GM23248 (cell line): ENCODE measurements at regions not wholly inside any gene's neighbourhood (a gene's known extent, or its start where the extent isn't known, plus 50 kb on each side); places are given as distances from the start of the nearest gene placed in this dataset.

Source experiments
- DNase-seq: peaks from one replicate; pipeline ENCODE4 v3.0.0-alpha.2; 2015
- H2AFZ ChIP-seq: fragments of 200-600 bp; sonication (generic); 2 replicates; pipeline ENCODE4 v1.6.1; 2016; ENCODE audit warnings: antibody characterized with exemption
- H3F3A ChIP-seq: fragments of 200-600 bp; sonication (generic); 2 replicates; pipeline ENCODE4 v1.6.1; 2016; ENCODE audit warnings: mild to moderate bottlenecking, antibody characterized with exemption, mixed run types; ENCODE audit not compliant: insufficient read depth
- H3K27ac ChIP-seq: fragments of 200-600 bp; sonication (generic); 2 replicates; pipeline ENCODE4 v1.5.1; 2016; ENCODE audit warnings: mild to moderate bottlenecking
- H3K27me3 ChIP-seq: fragments of 200-600 bp; sonication (generic); replicated peaks from 2 replicates; pipeline ENCODE4 v1.6.1; 2016; ENCODE audit warnings: mild to moderate bottlenecking; ENCODE audit not compliant: insufficient read depth
- H3K36me3 ChIP-seq: fragments of 200-600 bp; sonication (generic); 2 replicates; pipeline ENCODE4 v1.6.1; 2016; ENCODE audit warnings: low read depth, mild to moderate bottlenecking
- H3K4me1 ChIP-seq: fragments of 200-600 bp; sonication (generic); 2 replicates; pipeline ENCODE4 v1.6.1; 2016; ENCODE audit warnings: mild to moderate bottlenecking; ENCODE audit not compliant: insufficient read depth
- H3K4me2 ChIP-seq: fragments of 200-600 bp; sonication (generic); one replicate; pipeline ENCODE4 v1.6.1; 2016; ENCODE audit warnings: mild to moderate bottlenecking; ENCODE audit not compliant: unreplicated experiment
- H3K4me3 ChIP-seq: fragments of 200-600 bp; sonication (generic); 2 replicates; pipeline ENCODE4 v1.5.1; 2016; ENCODE audit warnings: mild to moderate bottlenecking
- H3K79me2 ChIP-seq: fragments of 200-600 bp; sonication (generic); 2 replicates; pipeline ENCODE4 v1.6.1; 2016; ENCODE audit warnings: mild to moderate bottlenecking; ENCODE audit not compliant: insufficient read depth
- H3K9ac ChIP-seq: fragments of 200-600 bp; sonication (generic); 2 replicates; pipeline ENCODE4 v1.6.1; 2016; ENCODE audit warnings: mild to moderate bottlenecking
- H3K9me2 ChIP-seq: fragments of 200-600 bp; sonication (generic); 2 replicates; pipeline ENCODE4 v1.6.1; 2016; ENCODE audit warnings: mixed run types, mild to moderate bottlenecking, moderate library complexity; ENCODE audit not compliant: insufficient read depth
- H3K9me3 ChIP-seq: fragments of 200-600 bp; sonication (generic); one replicate; pipeline ENCODE4 v1.6.1; 2017; ENCODE audit warnings: low read depth
- H4K20me1 ChIP-seq: fragments of 200-600 bp; sonication (generic); 2 replicates; pipeline ENCODE4 v1.6.0; 2016; ENCODE audit not compliant: insufficient read depth
- EZH2 ChIP-seq: fragments of 200-600 bp; sonication (generic); IDR thresholded peaks from 2 replicates; pipeline ENCODE4 v1.6.1; 2018; ENCODE audit warnings: antibody characterized with exemption, mild to moderate bottlenecking; ENCODE audit not compliant: insufficient read depth, poor library complexity, severe bottlenecking
- EZH2phosphoT487 ChIP-seq: fragments of 200-600 bp; sonication (generic); IDR thresholded peaks from 2 replicates; pipeline ENCODE4 v1.6.1; 2018; ENCODE audit warnings: antibody characterized with exemption, moderate library complexity, mild to moderate bottlenecking, low read depth; ENCODE audit not compliant: insufficient read depth
- WGBS, 2 experiments: methylation state at CpG; one replicate each; pipeline ENCODE4 v1.1.6; 2015 to 2017; ENCODE audit warnings: low lambda C conversion rate in 2 of 2, low coverage in 1 of 2; ENCODE audit errors: missing lambda C conversion rate in 2 of 2; 5-methylcytosine and 5-hydroxymethylcytosine counted together
- in situ Hi-C: fragments of 300-500 bp; cut with MboI; formaldehyde crosslinking; loops from 2 replicates; pipeline ENCODE4 v1.15.0; 2020

GRCh38 chr6:51536728-51537127 lies 550.7 kb downstream of the PKHD1 start:
- H4K20me1 ChIP-seq: no peaks in the 10 kb centered on the region
- DNase-seq: no peak
- no peak overlapping the region for H2AFZ ChIP-seq
- no peaks in the 10 kb centered on the region for H3K9me3 ChIP-seq
- H3K27ac ChIP-seq: no peak overlapping the region
- H3K4me2 ChIP-seq: no peak overlapping the region
- no peaks in the 10 kb centered on the region for H3K9me2 ChIP-seq
- 32 to 37% methylated on average over 2 of the region's 2 CpGs for WGBS, 2 experiments
- H3K4me1 ChIP-seq: no peaks in the 10 kb centered on the region
- TF ChIP-seq EZH2: no peak
- no peak for TF ChIP-seq EZH2phosphoT487
- no peaks in the 10 kb centered on the region for H3K27me3 ChIP-seq
- no peaks in the 10 kb centered on the region for H3K36me3 ChIP-seq
- no peak overlapping the region for H3K4me3 ChIP-seq
- in situ Hi-C loops: no loop called here
- H3F3A ChIP-seq: no peaks in the 10 kb centered on the region
- no peak overlapping the region for H3K9ac ChIP-seq
- no peaks in the 10 kb centered on the region for H3K79me2 ChIP-seq

DNA sequence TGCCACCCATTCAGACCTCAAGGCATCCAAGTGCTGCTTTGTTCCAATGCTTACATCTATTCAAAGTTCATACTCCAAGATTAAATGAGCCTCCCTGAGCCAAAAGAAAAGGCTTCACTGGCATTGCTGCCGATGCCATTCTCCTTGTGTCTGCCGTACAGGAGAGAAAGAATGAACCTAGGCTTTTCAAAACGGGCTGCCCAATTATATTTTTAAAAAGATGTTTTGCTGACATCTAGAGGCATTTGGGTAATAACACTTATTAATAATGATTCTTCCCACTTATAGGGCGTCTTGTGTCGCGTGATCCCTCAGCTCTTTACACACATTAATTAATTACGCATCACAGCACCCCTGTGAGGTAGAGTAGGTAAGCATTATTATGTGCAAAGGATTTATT lies 545.6 kb downstream of the PKHD1 start:
- in situ Hi-C loops: no loop called here
- no peaks in the 10 kb centered on the region for H3K27me3 ChIP-seq

GRCh38 chr6:51542475-51542874 lies 544.9 kb downstream of the PKHD1 start:
- DNase-seq: peak; percentile 3
- H3K79me2 ChIP-seq: no peaks in the 10 kb centered on the region
- H3K27me3 ChIP-seq: no peaks in the 10 kb centered on the region
- no peaks in the 10 kb centered on the region for H3K9me2 ChIP-seq
- H3K9me3 ChIP-seq: no peaks in the 10 kb centered on the region
- no peak overlapping the region for H3K4me3 ChIP-seq
- H2AFZ ChIP-seq: no peak overlapping the region
- H3K4me1 ChIP-seq: no peaks in the 10 kb centered on the region
- no peak for TF ChIP-seq EZH2
- TF ChIP-seq EZH2phosphoT487: no peak
- no peaks in the 10 kb centered on the region for H3F3A ChIP-seq
- H3K36me3 ChIP-seq: no peaks in the 10 kb centered on the region
- H3K9ac ChIP-seq: no peak overlapping the region
- in situ Hi-C loops: no loop called here
- no peaks in the 10 kb centered on the region for H4K20me1 ChIP-seq
- WGBS, 2 experiments: 10 to 12% methylated on average over 4 of the region's 4 CpGs
- H3K4me2 ChIP-seq: no peak overlapping the region
- H3K27ac ChIP-seq: no peak overlapping the region

More for the DNA sequence above, 545.6 kb downstream of the PKHD1 start:
- Histone ChIP-seq H3K9ac (no peak overlapping the region), H3K79me2 (no peaks in the 10 kb centered on the region), H3K9me3 (no peaks in the 10 kb centered on the region), H3K27ac (no peak overlapping the region), H3K4me3 (no peak overlapping the region), H3F3A (no peaks in the 10 kb centered on the region), H2AFZ (no peak overlapping the region), H4K20me1 (no peaks in the 10 kb centered on the region), H3K9me2 (no peaks in the 10 kb centered on the region), H3K4me2 (no peak overlapping the region), H3K36me3 (no peaks in the 10 kb centered on the region), H3K4me1 (no peaks in the 10 kb centered on the region)
- no peak for TF ChIP-seq EZH2
- TF ChIP-seq EZH2phosphoT487: no peak
- DNase-seq: peak; percentile 1
- 10 to 11% methylated on average over 7 of the region's 7 CpGs for WGBS, 2 experiments

- no peaks in the 10 kb centered on the region for H4K20me1 ChIP-seq
- no peaks in the 10 kb centered on the region for H3K36me3 ChIP-seq
- 4 to 5% methylated on average over 1 of the region's 1 CpG for WGBS, 2 experiments
- no peak for DNase-seq
- H3F3A ChIP-seq: no peaks in the 10 kb centered on the region
- H3K4me3 ChIP-seq: no peak overlapping the region
- H2AFZ ChIP-seq: no peak overlapping the region
- in situ Hi-C loops: no loop called here
- H3K79me2 ChIP-seq: no peaks in the 10 kb centered on the region
- H3K9me3 ChIP-seq: no peaks in the 10 kb centered on the region
- no peaks in the 10 kb centered on the region for H3K9me2 ChIP-seq
- no peak overlapping the region for H3K4me2 ChIP-seq
- no peak overlapping the region for H3K9ac ChIP-seq
- H3K27ac ChIP-seq: no peak overlapping the region
- no peaks in the 10 kb centered on the region for H3K27me3 ChIP-seq
- no peak for TF ChIP-seq EZH2
- H3K4me1 ChIP-seq: no peaks in the 10 kb centered on the region
Observed at GRCh38 chr6:51550243-51550642, 537.2 kb downstream of the PKHD1 start.

GRCh38 chr6:51552435-51552834 lies 535.0 kb downstream of the PKHD1 start:
- no peak for DNase-seq
- Histone ChIP-seq H3K9me2 (no peaks in the 10 kb centered on the region), H4K20me1 (no peaks in the 10 kb centered on the region), H3K4me2 (no peak overlapping the region), H3K27me3 (no peaks in the 10 kb centered on the region), H3K27ac (no peak overlapping the region), H2AFZ (no peak overlapping the region), H3K79me2 (no peaks in the 10 kb centered on the region), H3K36me3 (no peaks in the 10 kb centered on the region), H3K4me3 (no peak overlapping the region), H3K9me3 (no peaks in the 10 kb centered on the region), H3F3A (no peaks in the 10 kb centered on the region), H3K9ac (no peak overlapping the region), H3K4me1 (no peaks in the 10 kb centered on the region)
- WGBS, 2 experiments: 24 to 29% methylated on average over 3 of the region's 3 CpGs
- no peak for TF ChIP-seq EZH2phosphoT487
- no peak for TF ChIP-seq EZH2
- in situ Hi-C loops: no loop called here
